Astrocyte of the cerebellum (primary cell): ENCODE measurements at regions not wholly inside any gene's neighbourhood (a gene's known extent, or its start where the extent isn't known, plus 50 kb on each side); places are given as distances from the start of the nearest gene placed in this dataset.

ENCODE experiments used
- DNase-seq: peaks from one replicate; pipeline ENCODE4 v3.0.0-alpha.2; 2011; ENCODE audit warnings: low read depth
- H3K4me3 ChIP-seq: 2 replicates; pipeline ENCODE4 v1.5.1; 2011; ENCODE audit warnings: mild to moderate bottlenecking, low read depth, low read length, moderate library complexity
- in situ Hi-C: cut with HindIII; loops from 2 replicates; pipeline ENCODE4 v1.10.0; 2017; ENCODE audit warnings: low sequenced_read_pairs
- TF ChIP-seq, protein P1 (sequence below): IDR thresholded peaks from 2 replicates; pipeline ENCODE4 v1.5.1; 2012; ENCODE audit warnings: low read length, low read depth, moderate library complexity, mild to moderate bottlenecking; ENCODE audit errors: missing control alignments

DNA sequence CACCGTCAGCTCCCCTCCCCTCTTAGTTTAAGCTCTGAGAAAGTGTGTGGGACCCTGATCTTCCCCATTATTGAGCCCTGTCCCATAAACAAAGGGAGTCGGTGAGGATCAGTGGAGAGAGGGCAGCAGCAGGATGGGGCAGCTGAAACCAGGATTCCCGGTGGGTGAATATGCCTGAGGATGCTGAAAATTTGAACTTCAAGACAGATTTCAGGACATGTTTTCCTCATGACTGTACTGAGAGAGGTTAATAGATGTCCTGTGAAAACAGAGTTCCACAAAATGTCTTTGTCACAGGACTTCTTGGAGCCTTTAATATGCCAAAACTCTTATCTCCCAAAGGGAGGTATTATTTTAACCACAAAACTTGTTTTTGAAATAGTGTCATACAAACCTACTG is 53.5 kb upstream of the SLC22A16 start:
- TF ChIP-seq, protein P1, sequence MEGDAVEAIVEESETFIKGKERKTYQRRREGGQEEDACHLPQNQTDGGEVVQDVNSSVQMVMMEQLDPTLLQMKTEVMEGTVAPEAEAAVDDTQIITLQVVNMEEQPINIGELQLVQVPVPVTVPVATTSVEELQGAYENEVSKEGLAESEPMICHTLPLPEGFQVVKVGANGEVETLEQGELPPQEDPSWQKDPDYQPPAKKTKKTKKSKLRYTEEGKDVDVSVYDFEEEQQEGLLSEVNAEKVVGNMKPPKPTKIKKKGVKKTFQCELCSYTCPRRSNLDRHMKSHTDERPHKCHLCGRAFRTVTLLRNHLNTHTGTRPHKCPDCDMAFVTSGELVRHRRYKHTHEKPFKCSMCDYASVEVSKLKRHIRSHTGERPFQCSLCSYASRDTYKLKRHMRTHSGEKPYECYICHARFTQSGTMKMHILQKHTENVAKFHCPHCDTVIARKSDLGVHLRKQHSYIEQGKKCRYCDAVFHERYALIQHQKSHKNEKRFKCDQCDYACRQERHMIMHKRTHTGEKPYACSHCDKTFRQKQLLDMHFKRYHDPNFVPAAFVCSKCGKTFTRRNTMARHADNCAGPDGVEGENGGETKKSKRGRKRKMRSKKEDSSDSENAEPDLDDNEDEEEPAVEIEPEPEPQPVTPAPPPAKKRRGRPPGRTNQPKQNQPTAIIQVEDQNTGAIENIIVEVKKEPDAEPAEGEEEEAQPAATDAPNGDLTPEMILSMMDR = no peak
- in situ Hi-C loops = loop anchor here (10.0 kb wide), 1 partner anchor 75 kb away; no protein-coding TSS in a partner anchor
- no peak overlapping the region for H3K4me3 ChIP-seq
- no peak for DNase-seq

DNA sequence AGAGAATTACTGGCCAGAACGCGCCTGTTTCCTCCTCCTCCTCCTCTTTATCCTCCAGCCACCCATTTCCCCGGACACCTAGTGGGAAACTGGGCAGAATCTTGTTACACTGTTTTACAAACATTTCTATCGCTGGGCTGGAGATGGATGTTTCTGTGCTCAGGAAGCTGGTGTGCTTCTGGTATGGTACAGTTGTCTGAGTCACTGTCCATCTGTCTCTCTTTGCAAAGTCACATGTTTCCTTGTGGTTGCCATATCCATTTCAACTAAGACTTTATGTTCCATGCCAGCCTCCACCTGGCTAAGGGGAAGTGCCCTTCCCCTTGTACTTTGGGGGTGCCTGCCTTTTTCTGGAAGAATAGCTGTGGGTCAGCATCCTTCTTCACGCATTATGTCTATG is 52.9 kb upstream of the SLC22A16 start:
- in situ Hi-C loops = no loop called here
- TF ChIP-seq, protein P1 = no peak
- no peak overlapping the region for H3K4me3 ChIP-seq
- no peak for DNase-seq

DNA sequence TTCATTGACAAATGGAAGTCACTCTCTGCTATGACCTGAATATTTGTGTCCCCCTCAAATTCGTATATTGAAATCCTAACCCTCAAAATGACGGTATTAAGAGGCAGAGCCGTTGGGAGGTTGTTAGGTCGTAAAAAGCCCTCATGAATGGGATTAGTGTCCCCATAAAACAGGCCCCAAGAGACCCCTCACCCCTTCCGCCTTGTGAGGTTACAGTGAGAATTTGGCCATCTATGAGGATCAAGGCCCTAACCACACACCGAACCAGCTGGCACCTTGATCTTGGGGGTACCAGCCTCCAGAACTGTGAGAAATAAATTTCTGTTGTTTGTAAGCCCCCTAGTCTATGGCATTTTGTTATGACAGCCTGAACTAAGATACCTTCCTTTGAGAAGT is 52.5 kb upstream of the SLC22A16 start:
- DNase-seq = no peak
- H3K4me3 ChIP-seq = no peak overlapping the region
- TF ChIP-seq, protein P1 = no peak
- in situ Hi-C loops = no loop called here

DNA sequence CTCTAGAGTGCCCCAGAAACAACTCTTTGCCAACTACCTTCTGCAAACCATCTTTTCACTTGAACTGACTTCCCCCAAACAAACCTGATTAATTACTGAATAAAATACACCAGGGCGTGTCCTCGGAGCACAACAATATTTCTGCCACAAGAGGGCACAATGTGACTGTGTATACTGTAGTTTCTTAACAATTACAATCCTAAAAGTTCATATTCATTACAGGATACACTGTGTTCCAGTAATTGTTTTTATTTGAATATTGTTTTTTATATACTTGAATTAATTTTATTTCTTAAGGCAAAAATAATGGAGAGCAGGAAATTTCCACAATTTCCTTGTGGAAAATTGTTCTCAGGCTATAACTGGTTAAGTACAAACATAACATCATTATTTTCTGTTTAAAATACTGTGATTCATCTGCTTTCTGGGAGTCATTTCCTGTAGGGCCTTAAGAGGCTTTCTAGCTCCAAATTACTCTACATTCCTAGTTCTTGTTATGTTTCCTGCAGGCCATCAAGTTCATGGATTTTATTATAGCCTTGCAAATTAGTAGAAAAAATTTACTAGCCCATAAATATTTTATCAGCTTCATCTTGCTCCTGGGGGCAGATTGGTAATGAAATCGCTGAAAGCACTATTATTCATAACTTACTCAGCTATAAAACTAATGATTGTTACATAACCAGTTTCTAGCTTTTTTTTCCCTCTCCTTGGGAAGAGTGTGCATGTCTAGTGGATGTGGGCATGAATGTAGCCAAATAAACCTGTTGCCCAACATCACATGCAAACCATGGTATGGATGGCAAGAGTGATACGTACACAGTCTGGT is 51.9 kb upstream of the SLC22A16 start:
- no peak overlapping the region for H3K4me3 ChIP-seq
- in situ Hi-C loops = no loop called here
- TF ChIP-seq, protein P1 = peak; percentile 58
- peak; percentile 61 for DNase-seq

DNA sequence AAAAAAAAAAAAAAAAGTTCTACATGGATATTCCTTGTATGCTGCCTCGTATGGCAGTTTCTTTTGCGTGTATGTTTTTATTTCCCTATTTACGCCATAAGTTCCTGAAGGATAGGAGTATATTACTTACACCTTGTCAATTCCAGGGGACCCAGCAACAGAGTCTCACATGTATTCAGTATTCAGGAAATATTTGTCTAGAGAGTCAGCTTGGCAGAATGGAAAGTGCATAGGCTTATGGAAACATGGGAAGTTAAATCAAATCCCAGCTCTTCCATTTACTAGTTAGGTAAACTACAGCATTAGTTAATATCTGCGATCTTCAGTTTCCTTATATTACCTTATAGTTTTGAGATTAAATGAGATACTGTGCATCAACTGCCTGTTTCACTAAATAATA is 51.1 kb upstream of the SLC22A16 start:
- in situ Hi-C loops = no loop called here
- no peak for DNase-seq
- no peak overlapping the region for H3K4me3 ChIP-seq
- TF ChIP-seq, protein P1 = no peak

DNA sequence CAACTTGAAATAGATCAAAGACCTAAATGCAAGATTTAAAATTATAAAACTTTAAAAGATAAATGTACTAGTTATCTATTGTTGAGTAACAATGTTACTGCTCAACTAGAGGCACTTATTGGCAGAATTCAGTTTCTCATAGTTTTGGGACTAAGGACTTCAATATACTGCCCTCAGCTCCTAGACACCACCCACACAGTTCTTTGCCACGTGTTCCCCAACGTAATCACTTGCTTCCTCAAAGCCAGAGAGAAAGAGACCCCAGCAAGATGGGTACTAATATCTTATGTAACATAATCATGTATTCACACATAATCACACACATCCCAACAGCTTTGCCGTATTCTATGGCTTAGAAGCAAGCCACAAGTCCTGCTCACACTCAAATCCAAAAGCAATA is 50.3 kb upstream of the SLC22A16 start:
- TF ChIP-seq, protein P1 = no peak
- in situ Hi-C loops = no loop called here

More for the DNA sequence above, 50.3 kb upstream of the SLC22A16 start:
- no peak for DNase-seq
- H3K4me3 ChIP-seq = no peak overlapping the region
